GM21381 (cell line): ENCODE measurements at regions not wholly inside any gene's neighbourhood (a gene's known extent, or its start where the extent isn't known, plus 50 kb on each side); places are given as distances from the start of the nearest gene placed in this dataset.

ENCODE experiments used
- ATAC-seq: cut with Tn5 transposase; IDR thresholded peaks from one replicate; pipeline ENCODE4 v1.9.1; 2021; ENCODE audit warnings: mild to moderate bottlenecking, moderate library complexity; ENCODE audit not compliant: unreplicated experiment

- no peak for ATAC-seq
Measured at GRCh38 chr1:37267111-37267835, 207.1 kb upstream of the ZC3H12A start.

GRCh38 chr1:37270639-37271038 is 203.7 kb upstream of the ZC3H12A start:
- no peak for ATAC-seq

- no peak for ATAC-seq
Measured at GRCh38 chr1:37272626-37273025, 201.8 kb upstream of the ZC3H12A start.

GRCh38 chr1:37274486-37274885 is 199.9 kb upstream of the ZC3H12A start:
- no peak for ATAC-seq

GRCh38 chr1:37274938-37275631 is 199.3 kb upstream of the ZC3H12A start:
- ATAC-seq, result no peak

GRCh38 chr1:37277366-37277765 is 197.0 kb upstream of the ZC3H12A start:
- ATAC-seq, result no peak

- no peak for ATAC-seq
Measured at GRCh38 chr1:37281354-37281753, 193.0 kb upstream of the ZC3H12A start.

GRCh38 chr1:37282764-37283163 is 191.6 kb upstream of the ZC3H12A start:
- no peak for ATAC-seq

GRCh38 chr1:37284053-37284452 is 190.3 kb upstream of the ZC3H12A start:
- no peak for ATAC-seq

- ATAC-seq, result no peak
Measured at GRCh38 chr1:37286881-37287280, 187.5 kb upstream of the ZC3H12A start.

- peak; percentile 92 for ATAC-seq
Measured at GRCh38 chr1:37288900-37289299, 185.5 kb upstream of the ZC3H12A start.

GRCh38 chr1:37290718-37291117 is 183.7 kb upstream of the ZC3H12A start:
- no peak for ATAC-seq

GRCh38 chr1:37292789-37293188 is 181.6 kb upstream of the ZC3H12A start:
- no peak for ATAC-seq

GRCh38 chr1:37294096-37294495 is 180.3 kb upstream of the ZC3H12A start:
- ATAC-seq, result no peak

- ATAC-seq, result no peak
Measured at GRCh38 chr1:37294529-37294928, 179.9 kb upstream of the ZC3H12A start.

- no peak for ATAC-seq
Measured at GRCh38 chr1:37298769-37299168, 175.6 kb upstream of the ZC3H12A start.

- ATAC-seq, result no peak
Measured at GRCh38 chr1:37299216-37299615, 175.2 kb upstream of the ZC3H12A start.

GRCh38 chr1:37303884-37304574 is 170.4 kb upstream of the ZC3H12A start:
- ATAC-seq, result no peak

GRCh38 chr1:37305108-37305507 is 169.3 kb upstream of the ZC3H12A start:
- ATAC-seq, result no peak

GRCh38 chr1:37305841-37306240 is 168.5 kb upstream of the ZC3H12A start:
- ATAC-seq, result no peak

GRCh38 chr1:37306461-37306860 is 167.9 kb upstream of the ZC3H12A start:
- ATAC-seq, result no peak

- ATAC-seq, result no peak
Measured at GRCh38 chr1:37306871-37307270, 167.5 kb upstream of the ZC3H12A start.
